ENCODE measurements at regions not wholly inside any gene's neighbourhood (a gene's known extent, or its start where the extent isn't known, plus 50 kb on each side); places are given as distances from the start of the nearest gene placed in this dataset.

DNA sequence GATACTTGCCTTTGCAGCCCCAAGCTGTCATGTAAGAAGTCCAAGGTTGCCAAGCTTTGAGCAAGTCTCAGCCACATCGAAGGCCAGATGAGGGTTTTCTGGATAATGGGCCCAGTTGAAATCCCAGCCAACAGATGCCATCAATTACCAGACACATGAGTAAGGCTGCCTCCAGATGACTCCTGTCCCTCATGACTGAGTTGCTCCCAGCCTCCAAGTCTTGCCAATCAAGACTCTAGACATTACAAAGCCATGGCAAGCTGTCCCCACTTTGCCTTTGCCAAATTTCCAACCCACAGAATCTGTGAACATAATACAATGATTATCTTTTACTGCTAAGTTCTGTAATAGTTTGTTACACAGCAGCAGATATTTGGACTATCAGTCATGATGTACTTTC is 76.8 kb upstream of the ARMC2 start:
- peaks cover 2% of the 10 kb centered on the region for H3K9me3 Mint-ChIP-seq
- H3K27ac Mint-ChIP-seq: no peak overlapping the region
- peaks cover 45% of the 10 kb centered on the region for H3K27me3 ChIP-seq
- TF ChIP-seq, protein P1, sequence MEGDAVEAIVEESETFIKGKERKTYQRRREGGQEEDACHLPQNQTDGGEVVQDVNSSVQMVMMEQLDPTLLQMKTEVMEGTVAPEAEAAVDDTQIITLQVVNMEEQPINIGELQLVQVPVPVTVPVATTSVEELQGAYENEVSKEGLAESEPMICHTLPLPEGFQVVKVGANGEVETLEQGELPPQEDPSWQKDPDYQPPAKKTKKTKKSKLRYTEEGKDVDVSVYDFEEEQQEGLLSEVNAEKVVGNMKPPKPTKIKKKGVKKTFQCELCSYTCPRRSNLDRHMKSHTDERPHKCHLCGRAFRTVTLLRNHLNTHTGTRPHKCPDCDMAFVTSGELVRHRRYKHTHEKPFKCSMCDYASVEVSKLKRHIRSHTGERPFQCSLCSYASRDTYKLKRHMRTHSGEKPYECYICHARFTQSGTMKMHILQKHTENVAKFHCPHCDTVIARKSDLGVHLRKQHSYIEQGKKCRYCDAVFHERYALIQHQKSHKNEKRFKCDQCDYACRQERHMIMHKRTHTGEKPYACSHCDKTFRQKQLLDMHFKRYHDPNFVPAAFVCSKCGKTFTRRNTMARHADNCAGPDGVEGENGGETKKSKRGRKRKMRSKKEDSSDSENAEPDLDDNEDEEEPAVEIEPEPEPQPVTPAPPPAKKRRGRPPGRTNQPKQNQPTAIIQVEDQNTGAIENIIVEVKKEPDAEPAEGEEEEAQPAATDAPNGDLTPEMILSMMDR (IDR thresholded peaks at IDR 0.05): no peak
- H3K79me2 ChIP-seq (ENCODE audit: low read depth): no peaks in the 10 kb centered on the region
- peaks cover 22% of the 10 kb centered on the region for H4K20me1 ChIP-seq (ENCODE audit: low read depth)
- no peak overlapping the region for H3K27ac ChIP-seq
- H3K36me3 Mint-ChIP-seq: no peaks in the 10 kb centered on the region
- peaks cover 15% of the 10 kb centered on the region for H3F3A ChIP-seq (ENCODE audit: low read depth)
- no peak overlapping the region for H3K4me3 ChIP-seq
- H3K27me3 Mint-ChIP-seq (ENCODE audit: insufficient read depth, low read depth): peaks cover 7% of the 10 kb centered on the region
- H3K36me3 ChIP-seq: no peaks in the 10 kb centered on the region
- peaks cover 12% of the 10 kb centered on the region for H3K4me1 Mint-ChIP-seq
- no peaks in the 10 kb centered on the region for H3K9me3 ChIP-seq (ENCODE audit: low read depth)
- H2AFZ ChIP-seq (replicated peaks): no peak overlapping the region
- no peak overlapping the region for H3K4me3 Mint-ChIP-seq
- no peak overlapping the region for H3K9ac ChIP-seq
- no peak overlapping the region for H3K4me2 ChIP-seq
- DNase-seq (ENCODE audit: low spot score): no peak
- H3K4me1 ChIP-seq: peaks cover 12% of the 10 kb centered on the region

DNA sequence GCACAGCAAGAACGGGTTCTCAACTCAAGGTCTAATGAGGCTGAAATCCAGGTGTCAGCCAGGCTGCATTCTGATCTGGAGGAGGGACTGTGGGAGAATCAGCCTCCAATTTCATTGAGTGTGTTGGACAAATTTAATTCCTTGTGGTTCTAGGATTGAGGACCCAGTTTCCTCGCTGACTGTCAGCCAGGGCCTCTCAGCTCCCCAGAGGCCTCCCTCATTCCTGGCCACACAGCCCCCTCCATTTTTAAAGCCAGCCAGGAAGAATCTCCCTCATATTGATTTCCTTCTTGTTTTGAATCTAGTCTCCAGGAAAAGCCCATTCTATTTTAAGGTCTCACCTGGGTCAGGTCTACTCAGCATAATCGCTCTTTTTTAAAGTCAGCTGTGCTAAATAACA is 73.7 kb upstream of the ARMC2 start:
- Mint-ChIP-seq H3K36me3 (no peaks in the 10 kb centered on the region), H3K9me3 (peaks cover 2% of the 10 kb centered on the region), H3K27me3 (ENCODE audit: insufficient read depth, low read depth) (peaks cover 7% of the 10 kb centered on the region), H3K4me1 (no peaks in the 10 kb centered on the region), H3K27ac (no peak overlapping the region), H3K4me3 (no peak overlapping the region)
- no peak overlapping the region for H3K4me3 ChIP-seq
- TF ChIP-seq, protein P1 (IDR thresholded peaks at IDR 0.05): no peak
- TF ChIP-seq EZH2phosphoT487 (IDR thresholded peaks at IDR 0.05): no peak
- TF ChIP-seq EZH2 (IDR thresholded peaks at IDR 0.05): no peak
- H3K79me2 ChIP-seq (ENCODE audit: low read depth): no peaks in the 10 kb centered on the region
- no peak overlapping the region for H3K4me2 ChIP-seq
- H4K20me1 ChIP-seq (ENCODE audit: low read depth): no peaks in the 10 kb centered on the region
- H3K4me1 ChIP-seq: no peaks in the 10 kb centered on the region
- no peak overlapping the region for H3K27ac ChIP-seq
- no peak overlapping the region for H3K9ac ChIP-seq
- no peaks in the 10 kb centered on the region for H3K9me3 ChIP-seq (ENCODE audit: low read depth)
- no peaks in the 10 kb centered on the region for H3K36me3 ChIP-seq
- peaks cover 18% of the 10 kb centered on the region for H3K27me3 ChIP-seq
- H2AFZ ChIP-seq (replicated peaks): no peak overlapping the region
- no peaks in the 10 kb centered on the region for H3F3A ChIP-seq (ENCODE audit: low read depth)
- no peak for DNase-seq (ENCODE audit: low spot score)

DNA sequence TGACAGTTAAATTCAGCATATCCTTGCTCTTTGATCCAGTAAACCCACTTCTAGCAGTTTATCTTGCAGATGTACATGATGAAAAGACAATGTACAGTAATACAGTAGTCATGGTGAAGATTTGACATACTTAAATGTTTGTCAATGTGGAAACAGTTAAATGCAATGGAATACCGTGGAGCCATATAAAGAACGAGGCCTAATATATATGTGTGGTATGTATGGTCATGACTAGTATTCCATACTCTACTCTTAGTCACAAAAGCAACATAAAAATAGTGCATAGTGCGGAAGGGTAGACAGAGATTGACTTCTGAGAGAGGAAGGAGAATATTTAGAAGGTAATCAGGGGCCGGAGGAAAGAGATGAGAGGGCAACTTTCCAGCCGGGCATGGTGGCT is 70.7 kb upstream of the ARMC2 start:
- no peak overlapping the region for H3K4me2 ChIP-seq
- H3K4me1 ChIP-seq: peaks cover 9% of the 10 kb centered on the region
- H3K4me3 ChIP-seq: no peak overlapping the region
- no peaks in the 10 kb centered on the region for H3K36me3 Mint-ChIP-seq
- H4K20me1 ChIP-seq (ENCODE audit: low read depth): no peaks in the 10 kb centered on the region
- H3K27ac ChIP-seq: no peak overlapping the region
- no peaks in the 10 kb centered on the region for H3K9me3 Mint-ChIP-seq
- no peaks in the 10 kb centered on the region for H3F3A ChIP-seq (ENCODE audit: low read depth)
- H3K9me3 ChIP-seq (ENCODE audit: low read depth): no peaks in the 10 kb centered on the region
- no peak overlapping the region for H3K9ac ChIP-seq
- TF ChIP-seq EZH2phosphoT487 (IDR thresholded peaks at IDR 0.05): no peak
- TF ChIP-seq EZH2 (IDR thresholded peaks at IDR 0.05): no peak
- TF ChIP-seq, protein P1 (IDR thresholded peaks at IDR 0.05): no peak
- H3K4me3 Mint-ChIP-seq: no peak overlapping the region
- H3K27ac Mint-ChIP-seq: no peak overlapping the region
- peaks cover 5% of the 10 kb centered on the region for H3K4me1 Mint-ChIP-seq
- no peaks in the 10 kb centered on the region for H3K36me3 ChIP-seq
- H3K27me3 ChIP-seq: peaks cover 31% of the 10 kb centered on the region
- H3K79me2 ChIP-seq (ENCODE audit: low read depth): no peaks in the 10 kb centered on the region
- H3K27me3 Mint-ChIP-seq (ENCODE audit: insufficient read depth, low read depth): peaks cover 3% of the 10 kb centered on the region
- no peak for DNase-seq (ENCODE audit: low spot score)
- H2AFZ ChIP-seq (replicated peaks): no peak overlapping the region

Data from neural progenitor cell (in vitro differentiated cells).